ENCODE measurements at regions not wholly inside any gene's neighbourhood (a gene's known extent, or its start where the extent isn't known, plus 50 kb on each side); places are given as distances from the start of the nearest gene placed in this dataset.

DNA sequence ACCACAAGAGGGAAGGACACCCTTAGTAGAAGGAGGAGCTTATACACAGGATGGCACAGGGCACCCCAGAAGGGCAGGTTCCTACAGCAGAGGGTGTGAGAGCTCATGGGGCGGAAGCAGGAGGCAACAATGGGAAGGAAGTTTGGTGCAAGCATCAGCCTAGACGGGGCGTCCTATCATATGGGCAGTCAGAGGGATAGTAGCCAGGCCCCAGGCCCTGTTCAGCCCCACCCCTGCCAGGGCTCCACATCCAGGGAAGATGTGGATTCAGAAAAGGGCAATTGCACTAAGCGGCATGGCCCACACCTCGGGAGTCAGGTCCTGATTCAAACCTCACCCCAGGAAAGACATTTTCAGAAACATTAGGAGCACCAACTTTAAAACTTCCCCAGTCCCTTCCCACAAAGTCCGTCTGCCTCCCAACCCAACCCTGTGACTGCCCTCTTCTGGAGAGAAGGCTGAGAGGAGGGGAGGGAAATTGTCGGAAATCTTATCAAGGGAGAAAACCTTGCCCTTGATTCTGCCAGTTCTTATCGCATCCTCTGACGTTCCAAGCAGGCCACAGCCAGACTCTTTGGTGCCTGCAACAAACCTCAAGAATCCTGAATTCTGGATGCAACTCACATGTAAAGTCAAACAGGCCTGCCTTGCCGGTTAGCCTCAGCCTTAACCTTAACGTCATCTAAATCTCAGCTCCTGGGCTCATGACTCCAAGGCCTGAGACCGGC lies 198.8 kb upstream of the CDH5 start:
- no peak for DNase-seq

DNA sequence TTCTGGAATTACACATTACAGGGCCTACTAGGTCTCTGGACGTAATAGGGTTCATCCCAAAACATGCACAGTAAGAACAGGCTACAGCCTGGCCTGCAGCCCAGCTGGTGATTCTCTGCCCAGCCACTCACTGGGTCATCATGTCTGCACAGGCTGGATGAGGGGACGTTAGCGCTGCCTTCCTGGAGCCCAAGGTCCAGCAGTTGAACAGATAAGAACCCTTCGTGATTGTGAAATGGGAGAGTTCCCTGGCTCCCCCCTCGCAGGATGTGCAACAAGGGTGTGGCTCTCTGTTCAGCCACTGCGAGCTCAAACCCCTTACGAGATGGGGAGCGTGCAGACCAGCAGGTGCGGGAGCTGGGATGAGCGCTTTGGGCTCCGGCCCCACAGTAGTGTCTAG lies 200.0 kb upstream of the CDH5 start:
- no peak for DNase-seq

DNA sequence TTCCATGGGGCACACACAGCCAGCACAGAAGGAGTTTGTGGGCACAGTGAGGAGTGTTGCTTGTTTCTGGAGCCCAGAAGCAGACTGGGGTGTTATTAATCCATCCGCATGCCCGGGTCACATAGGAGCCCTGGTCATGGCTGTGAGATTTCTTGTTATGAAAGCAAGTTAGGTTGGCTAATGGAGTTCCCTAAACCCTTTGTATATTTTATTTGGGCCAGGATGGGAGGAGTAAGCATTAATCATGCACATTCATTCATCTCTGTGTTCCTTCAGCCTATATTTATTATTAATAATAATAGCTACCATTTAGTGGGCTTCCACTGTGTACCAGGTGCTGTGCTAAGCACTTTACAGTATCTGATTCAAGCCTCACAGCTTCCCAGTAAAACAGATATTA lies 200.6 kb upstream of the CDH5 start:
- no peak for DNase-seq

DNA sequence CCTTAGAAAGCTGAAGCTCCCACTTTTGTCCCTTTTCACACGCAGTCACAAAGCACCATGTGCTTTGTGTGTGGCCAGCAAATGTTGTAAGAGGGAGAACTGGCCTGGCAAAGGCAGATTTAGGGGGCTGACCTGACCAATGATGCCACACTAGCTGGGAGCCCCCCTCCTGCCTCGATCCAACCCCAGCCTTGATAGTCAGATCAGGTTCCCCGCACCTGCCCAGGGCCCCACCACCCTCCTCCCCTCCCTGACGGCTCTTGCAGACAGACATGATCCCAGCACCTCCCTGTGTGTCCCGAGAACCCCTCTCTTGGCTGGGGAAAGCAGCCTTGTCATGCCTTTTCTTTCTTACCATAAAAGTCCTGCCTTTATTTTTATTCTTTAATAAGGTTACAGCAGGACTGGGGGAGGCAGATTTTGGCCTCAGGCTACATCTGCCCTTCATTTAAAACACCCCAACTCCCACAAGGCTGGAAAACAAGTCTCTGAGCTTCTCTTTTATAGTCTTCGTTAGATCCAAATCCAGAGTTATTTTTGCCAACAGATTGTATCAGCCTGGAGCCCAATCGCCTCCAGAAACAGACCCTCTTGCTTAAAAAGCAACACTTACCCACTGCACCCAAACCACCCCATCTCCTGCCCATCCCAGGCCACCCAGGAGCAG lies 201.8 kb upstream of the CDH5 start:
- DNase-seq: no peak

DNA sequence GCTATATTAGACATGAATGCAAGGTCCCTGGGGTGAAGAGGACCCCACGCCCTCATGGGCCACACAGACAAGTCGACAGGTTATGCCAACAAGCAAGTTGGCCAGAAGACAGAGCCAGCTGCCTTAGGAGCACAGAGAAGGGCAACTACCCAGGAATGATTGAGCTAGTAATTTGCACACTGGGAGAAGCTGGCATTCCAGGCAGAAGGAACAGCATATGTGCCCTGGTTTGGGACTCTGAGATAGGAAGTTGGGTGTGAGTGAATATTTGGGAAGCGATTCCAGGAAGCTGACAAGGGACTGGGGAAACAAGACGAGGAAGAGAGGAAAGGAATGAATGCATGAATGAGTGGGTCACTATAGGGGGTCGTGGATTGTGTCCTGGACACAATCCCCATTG lies 203.7 kb upstream of the CDH5 start:
- no peak for DNase-seq

DNA sequence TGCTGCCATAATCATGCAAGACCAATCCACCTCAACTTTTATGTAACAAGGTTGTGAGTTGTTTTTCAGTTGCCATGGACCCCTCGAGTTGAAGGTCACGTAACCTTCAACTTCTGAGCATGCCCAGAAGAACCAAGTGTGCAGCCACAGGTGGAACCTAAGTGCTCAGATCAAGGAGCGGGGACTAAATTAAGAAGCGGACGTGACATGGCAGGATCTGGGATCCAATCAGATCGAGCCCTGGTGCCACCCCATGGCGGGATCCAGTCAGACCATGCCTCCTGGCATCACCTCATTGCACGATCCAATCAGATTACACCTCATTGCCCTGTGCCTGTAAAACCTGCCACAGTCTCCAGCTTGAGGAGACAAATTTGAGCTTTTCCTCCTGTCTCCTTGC lies 204.5 kb upstream of the CDH5 start:
- no peak for DNase-seq

DNA sequence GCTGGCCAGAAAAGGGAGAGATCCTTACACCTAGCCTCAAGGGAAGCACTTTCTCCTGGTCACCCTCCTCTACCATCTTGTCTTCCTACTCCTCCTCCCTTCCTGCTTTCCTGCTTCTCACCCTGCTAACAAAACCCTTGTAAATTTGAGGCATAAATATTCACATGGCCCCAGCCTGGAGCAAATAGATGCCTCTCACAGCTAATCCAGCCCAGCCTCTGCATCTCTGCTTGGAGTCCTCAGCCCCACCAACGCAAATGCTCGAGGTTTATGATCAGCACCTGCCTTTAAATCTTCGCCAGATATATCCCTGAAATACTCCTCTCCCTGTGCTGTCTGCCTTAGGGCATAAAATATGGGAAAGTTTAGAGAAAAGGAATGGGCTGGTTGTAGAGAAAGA lies 205.2 kb upstream of the CDH5 start:
- DNase-seq: no peak

DNA sequence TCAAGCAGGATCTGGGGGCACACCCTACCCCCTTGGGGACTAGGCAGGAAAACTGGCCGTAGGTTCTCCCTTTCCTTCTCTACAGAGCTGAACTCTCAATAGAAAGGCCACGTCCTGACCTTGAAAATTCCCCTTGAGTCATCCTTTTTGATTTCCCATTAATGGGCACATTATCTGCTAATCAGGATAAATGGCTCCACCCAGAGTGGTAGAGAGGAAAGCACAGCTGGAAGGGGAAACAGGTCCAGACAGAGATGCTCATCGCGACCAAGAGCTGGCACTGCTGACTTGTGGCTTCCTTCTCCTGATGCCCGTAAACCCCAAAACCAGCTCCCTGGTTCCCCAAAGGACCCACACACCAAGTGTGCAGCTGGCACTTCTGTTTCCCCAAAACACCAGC lies 206.5 kb upstream of the CDH5 start:
- no peak for DNase-seq

DNA sequence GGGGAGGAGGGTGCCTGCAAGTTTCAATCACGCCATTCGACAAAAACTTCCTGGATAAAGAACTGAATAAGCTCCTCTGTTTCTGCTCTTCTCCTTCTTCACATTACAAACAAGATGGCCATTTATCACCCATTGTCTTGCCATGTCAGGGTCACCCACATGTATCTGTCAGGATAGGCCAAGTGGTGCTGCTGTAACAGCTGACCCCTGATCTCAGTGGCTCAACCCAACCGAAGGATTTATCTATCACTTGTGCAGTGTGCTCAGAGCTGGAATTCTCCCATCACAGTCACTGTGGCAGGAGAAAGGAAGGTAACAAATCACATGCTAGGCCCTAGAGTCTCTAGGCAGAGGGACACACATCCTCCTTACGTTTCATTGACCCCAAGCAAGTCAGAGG lies 210.0 kb upstream of the CDH5 start:
- no peak for DNase-seq

DNA sequence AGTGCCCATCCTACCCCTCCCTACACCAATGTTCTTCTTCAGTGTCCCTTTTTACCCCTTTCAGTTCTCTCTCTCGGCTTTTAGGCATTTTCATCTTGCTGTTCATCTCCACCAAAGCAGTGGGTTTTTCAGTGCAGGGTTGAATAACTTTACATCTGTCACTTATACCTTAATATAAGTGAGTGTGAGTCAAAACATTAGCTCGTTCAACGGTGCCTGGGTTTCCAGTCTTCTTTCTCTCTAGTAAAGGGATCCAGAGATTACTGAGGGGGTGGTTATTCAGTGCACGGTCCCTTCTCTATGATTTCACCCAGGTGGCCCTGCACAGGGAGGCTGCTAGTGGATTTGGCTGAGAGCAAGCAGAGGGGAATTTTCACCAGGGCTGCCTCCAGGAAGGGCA lies 210.6 kb upstream of the CDH5 start:
- DNase-seq: no peak

DNA sequence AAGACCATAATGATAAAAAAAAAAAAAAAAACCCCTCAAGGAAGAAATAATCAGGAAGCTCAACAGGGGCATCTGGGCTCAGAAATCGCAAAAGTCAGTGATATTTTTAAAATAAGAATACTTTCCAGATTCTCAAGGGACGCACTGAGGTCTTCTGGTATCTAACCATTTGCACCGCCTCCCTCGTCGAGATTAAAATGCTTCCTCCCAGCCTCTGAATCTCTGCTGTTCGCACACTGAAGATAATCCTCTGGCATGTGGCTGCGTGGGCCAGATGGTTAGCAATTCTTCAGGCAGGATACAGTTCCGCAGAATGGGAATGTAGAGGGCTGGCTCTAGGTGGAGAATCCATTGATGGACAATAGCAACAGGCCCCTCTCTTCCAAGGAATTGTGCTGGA lies 211.7 kb upstream of the CDH5 start:
- no peak for DNase-seq

DNA sequence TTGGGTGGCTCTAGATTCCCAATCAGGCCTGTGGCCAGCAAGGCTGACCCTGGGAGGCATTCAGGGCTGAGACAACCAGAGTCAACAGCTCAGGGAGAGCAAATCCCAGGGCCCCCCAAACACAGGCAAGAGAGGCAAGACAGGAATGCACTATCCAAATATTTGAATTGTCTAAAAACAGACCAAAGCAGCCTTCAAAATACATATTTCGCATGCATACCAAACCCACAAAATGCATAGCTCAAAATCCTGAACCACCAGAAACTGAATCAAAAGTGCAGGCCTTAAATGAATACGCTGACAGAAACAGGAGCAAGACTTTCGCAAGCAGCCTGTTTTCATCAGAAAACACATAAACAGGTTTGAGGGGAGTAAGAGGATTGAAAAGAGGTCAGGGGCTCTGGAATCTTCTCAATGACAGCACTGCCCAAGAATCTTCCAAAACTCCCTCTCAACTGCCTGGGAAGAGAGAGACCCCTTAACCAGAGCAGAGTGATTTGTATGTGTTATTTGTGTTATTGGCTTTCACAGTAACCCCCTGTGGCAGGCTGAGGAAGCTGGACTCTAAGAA lies 213.6 kb upstream of the CDH5 start:
- DNase-seq: no peak

DNA sequence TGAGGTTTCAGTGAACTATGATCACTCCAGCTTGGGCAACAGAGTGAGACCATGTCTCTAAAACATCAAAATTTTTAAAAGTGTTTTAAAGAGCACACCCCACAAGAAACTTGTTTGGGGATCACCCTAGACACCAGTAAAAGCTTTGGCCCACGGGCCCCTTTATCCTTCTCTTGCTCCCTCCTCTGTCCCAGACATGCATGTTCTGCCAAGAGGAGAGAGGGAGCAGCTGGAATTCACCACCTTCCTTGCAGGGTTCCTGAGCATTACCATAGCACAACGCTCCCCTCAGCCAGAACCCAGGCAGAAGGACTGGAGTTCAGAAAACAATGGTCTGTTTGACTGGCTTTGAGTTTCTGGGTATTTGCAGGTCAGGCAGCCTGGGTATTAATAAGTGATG lies 214.3 kb upstream of the CDH5 start:
- DNase-seq: no peak

DNA sequence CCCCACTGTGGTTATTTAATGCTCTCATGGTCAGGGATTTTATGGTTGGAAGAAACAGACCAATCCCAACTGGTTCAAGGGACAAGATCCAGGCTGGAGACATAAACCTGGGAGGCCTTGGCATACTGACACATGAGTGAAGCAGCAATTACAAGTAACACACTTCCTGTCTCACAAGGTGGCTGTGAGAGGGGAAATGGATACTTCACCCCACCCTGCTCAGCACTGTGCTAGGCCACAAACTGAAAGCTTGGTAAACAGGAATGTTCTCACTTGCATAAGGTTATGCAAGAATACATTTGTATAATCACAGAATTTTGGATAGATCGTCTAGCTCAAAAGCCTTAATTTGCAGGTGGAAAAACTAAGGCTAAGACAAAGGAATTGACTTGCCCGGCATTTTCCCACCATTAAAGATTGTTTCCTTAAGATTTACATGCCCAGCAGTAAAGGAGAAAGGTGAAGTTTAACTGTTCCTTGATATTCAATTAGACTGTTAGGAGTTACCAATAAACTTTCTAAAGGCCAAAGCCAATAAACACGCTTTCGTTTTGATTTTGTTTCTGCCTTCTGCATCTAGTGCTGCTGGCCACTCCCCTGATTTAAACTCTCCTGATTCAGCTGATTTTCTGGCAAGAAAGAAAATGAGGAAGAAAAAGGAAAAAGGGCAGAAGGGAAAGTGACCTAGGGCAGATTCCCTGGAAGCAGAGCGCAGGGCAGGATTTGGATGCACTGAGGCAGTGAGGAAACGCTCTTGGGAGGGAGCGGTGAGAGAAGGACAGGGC lies 215.6 kb upstream of the CDH5 start:
- no peak for DNase-seq

DNA sequence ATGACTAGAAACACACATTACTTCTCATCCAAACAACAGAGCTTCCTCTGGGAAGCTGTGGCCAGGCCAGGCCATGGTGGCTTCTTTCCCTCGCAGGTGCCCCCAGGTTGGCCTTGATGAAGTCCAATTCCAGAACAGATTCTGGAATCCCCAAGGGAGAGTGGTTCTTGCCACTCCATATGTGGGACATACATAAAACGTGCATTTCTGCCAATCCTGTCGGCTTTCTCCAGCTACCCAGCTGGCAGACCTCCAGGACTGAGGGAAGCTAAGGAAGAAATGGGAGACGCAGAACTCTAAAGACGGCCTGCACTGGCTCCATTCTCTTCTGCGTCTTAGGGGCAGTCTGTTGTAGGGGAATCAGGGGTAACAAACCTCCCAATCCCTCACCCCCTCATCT lies 219.2 kb upstream of the CDH5 start:
- DNase-seq: no peak

DNA sequence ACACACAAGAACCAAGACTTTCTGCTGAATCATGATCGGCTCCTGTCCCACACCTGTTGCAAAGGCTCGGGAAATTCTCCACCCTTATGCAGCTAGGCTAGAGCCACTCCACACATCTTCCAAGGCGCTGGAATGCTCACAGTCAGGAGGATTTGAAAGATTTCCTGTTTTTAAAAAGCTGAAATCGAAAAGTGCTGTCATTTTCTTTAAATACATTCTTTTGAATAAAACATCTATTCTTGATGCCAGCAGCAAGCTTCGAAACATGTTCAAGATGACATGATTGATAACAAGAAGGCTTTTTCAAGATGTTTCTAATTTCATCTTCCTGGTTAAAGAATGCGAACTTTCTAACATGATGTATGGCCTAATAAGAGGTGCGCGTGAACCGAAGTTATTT lies 219.7 kb upstream of the CDH5 start:
- no peak for DNase-seq

DNA sequence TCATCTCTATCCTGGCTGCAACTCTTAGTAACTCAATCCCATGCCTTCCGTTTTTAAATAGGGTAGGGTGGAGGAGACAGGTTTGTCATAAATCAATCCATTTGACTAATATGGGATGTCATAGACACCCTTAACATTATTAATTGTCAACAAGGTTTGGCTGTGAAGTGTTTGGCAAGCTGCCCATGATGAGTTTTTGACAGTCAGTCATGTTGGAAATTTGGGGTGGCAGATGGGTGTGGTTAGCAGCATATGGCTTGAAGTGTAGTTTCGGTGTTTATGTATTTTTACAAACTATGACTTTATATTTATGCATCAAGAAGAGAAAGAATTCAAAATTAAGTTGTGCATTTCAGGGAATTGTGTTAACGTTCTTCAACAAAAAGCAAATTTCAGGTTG lies 221.8 kb upstream of the CDH5 start:
- DNase-seq: no peak

DNA sequence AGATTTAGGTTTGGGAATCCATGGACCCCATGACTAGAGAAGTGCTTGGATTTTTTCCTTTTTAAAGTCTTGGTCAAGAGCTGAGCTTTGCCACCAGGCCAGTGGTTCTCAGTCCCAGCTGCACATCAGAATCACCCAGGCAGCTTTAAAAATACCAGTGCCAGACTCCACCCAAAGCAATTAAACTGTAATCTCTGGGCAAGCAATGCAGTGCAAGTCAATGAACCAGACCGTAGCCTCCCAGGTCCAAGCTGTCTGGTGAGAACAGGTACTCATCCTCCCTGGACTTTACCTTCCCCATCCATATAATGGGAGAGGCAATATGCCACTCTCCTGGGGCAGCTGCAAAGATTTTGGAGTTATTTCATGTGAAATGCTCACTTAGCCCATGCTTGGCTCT lies 223.1 kb upstream of the CDH5 start:
- DNase-seq: no peak

DNA sequence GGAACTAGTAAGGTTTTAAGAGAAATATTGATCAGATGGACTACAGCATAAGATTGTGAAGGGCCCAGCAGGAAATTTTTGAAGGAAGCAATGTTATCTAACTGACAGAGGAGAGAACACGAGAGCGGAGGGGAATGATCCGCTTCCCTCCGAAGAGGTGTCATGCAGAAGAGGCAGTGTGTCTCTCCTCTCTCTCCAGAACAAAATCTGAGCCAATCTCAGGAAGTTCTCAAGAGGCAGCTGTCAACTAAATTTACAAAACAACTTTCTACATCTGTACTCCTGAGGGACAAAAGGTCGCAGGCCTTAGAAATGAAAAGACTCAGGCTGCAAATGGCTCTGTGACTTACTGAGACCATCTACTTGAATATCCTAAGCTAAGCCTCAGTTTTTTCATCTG lies 224.6 kb upstream of the CDH5 start:
- no peak for DNase-seq

DNA sequence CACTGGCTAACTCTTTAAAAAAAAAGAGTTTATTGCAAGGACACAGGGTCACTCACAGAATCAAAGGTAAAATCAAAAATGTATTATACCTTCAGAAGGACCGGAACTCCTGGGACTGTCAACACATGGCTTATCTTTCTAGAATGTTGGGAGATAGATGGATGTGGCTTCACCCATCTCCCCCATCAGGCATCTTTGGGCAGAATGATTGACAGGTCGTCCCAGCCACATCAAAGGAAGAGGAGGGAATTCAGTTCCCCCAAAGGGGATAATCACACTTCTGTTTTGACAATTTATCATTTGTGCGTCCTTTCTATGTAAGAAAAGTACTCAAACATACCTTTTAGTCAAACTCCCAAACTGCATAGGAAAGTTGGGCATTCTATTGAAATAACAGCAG lies 228.6 kb upstream of the CDH5 start:
- DNase-seq: no peak

DNA sequence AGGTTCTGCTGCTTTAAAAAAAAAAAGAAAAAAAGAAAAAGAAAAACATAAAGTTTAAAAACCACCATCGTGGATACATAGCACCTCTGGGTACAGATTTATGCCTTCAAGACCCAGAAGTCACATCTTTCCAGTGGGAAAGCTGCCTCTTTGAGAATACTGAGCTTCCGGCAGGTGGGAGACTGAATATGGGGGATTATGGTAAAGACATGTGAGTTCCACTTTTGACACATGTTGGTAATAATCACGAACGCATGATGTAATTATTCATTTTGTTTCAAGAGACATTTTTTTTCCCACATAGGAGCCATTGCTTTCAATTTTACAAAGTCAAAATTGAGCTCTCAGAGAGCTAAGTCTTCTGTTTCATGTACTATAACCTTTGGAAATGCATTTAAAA lies 229.7 kb upstream of the CDH5 start:
- DNase-seq: no peak

DNA sequence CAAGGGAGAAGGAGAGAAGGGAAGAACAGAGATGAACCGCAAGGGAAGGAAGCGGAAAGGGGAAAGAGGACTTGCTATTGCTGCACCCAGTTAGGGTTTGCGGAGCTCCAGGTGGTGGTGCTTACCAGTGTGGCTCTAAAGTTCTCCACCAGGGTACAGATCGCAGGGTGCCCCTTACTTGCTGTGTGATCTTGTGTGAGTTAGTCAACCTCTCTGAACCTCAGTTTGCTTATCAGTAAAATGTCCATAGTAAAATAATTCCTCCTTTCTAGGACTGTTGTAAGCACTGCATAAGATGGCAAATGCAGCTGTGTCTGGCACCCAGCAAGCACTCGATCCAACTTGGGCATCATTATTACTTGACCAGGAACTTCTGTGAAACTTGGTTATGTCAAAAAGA lies 230.7 kb upstream of the CDH5 start:
- no peak for DNase-seq

DNA sequence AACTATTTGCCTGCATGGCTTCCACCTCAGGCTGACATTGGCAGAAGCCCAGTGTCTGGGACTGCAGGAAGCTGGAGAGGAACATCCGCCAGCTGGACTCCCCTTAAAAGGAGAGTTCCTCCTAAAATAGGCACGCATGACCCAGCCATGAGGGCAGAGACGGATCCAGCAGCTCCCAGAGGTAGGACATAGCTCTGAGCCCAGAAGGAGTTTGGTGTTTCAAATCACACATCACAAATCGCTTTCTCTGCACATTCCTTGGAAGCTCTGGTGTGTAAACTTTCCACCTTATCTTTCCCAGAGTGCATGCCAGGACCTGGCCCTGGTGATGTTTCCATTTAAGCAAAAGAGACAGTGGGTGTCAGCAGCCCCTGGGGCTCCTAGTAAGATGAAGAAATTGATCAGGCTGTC lies 231.1 kb upstream of the CDH5 start:
- DNase-seq: no peak

DNA sequence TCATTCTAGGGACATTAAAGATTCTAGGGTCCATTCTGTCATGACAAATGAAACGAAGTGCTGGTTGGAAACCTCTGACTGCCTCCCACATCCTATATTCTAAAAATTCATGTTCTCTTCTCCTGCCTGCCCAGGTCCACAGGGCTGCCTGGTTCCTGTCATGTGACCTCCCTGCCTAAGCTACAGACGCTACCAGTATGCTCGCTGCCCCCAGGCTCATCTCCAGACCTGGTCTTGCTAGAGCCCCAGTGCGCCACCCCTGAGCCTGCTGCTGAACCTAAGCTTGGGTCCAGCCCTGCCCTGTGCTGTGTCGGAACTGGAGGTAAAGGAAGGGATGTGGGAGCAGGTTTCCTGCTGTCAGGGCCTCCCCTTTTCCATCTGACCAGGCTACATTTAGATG lies 231.6 kb upstream of the CDH5 start:
- no peak for DNase-seq

All from SIG-M5 (cell line).